Iris pigment epithelial cell (primary cell): ENCODE measurements at regions not wholly inside any gene's neighbourhood (a gene's known extent, or its start where the extent isn't known, plus 50 kb on each side); places are given as distances from the start of the nearest gene placed in this dataset.
"Not testable (repeated sequence)": the region's sequence is repeated elsewhere in the genome, so short reads cannot be mapped to it uniquely, and the experiment has no call there.

Experiments
- DNase-seq: peaks from one replicate; pipeline ENCODE4 v3.0.0-alpha.2; 2011; ENCODE audit warnings: low read depth

- DNase-seq, result no peak
These were observed 132.9 kb upstream of the GRB10 start for GRCh38 chr7:50915621-50916020.

- DNase-seq, result no peak
These were observed 131.8 kb upstream of the GRB10 start for GRCh38 chr7:50914460-50914859.

- DNase-seq, result no peak
These were observed 126.1 kb upstream of the GRB10 start for GRCh38 chr7:50908628-50909290.

- DNase-seq, result peak; percentile 14
These were observed 116.1 kb upstream of the GRB10 start for GRCh38 chr7:50898604-50899477.

DNA sequence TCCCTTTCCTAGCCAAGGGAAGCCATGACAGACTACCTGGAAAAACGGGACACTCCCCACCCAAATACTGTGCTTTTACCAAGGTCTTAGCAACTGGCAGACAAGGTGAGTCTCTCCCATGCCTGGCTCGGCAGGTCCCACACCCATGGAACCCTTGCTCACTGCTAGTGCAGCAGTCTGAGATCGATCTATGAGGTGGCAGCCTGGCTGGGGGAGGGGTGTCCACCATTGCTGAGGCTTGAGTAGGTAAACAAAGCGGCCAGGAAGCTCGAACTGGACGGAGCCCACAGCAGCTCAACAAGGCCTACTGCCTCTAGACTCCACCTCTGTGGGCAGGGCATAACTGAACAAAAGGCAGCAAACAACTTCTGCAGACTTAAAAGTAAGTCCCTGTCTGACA is 104.4 kb upstream of the GRB10 start:
- DNase-seq, result not testable (repeated sequence)

DNA sequence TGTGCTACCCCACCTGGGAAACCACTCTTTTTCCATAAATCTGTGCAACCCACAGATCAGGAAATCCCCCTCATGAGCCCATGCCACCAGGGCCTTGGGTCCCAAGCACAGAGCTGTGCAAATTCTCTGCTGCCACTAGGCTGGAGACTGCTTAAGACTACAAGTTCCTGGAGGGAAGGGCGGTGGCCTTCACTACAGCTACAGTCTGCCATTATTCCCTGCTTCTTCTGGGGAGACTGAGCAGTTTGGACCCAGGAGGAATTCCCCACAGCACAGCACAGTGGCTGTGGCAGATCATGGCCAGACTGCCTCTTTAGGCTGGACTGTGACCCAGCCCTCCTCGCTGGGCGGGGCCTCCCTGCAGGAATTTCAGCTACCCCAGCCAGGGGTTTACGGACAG is 89.7 kb upstream of the GRB10 start:
- no peak for DNase-seq

DNA sequence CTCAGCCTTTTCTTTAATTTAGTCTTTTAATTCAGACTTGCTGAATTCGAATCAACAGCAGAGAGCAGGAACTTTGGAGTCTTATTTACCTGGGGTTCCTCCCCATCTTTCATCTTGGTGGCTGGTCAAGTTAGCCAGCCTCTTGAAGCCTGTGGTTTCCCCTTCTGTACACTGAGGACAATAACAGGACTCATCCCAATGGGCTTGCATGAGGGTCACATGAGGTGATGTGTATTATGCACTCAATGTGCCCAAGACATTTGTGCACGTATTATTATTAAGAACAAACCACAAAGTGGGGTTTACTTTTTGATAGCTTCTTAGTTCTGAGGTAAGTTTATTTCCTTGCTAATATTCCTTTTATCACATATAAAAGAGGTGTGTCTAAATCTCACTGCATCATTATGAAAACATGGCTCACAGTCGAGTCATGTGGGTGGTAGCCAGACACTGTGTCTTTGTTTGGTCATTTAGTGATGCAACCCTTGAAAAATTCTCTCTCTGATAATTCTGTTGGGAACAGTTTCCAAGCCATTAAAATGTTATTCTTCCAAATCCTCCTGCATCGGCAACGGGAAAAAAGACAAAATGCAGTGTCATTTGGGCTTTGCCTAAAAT is 86.5 kb upstream of the GRB10 start:
- DNase-seq, result peak; percentile 73

GRCh38 chr7:50868426-50869100 is 85.9 kb upstream of the GRB10 start:
- no peak for DNase-seq

DNA sequence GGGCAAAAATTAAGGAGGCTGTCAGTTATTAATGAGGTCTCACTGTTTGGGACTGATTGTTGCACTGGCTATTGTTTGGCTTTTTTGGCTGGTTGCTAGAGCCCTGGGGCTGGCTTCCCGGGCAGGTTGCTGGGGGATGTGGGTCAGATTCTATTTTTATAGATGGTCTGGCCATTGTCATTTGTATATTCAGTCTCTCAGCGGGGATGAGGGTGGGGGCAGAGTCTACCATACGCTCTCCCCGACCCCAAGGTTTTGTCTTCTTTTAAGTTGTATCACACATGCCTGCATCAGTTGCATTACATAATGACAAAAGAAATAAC is 84.3 kb upstream of the GRB10 start:
- no peak for DNase-seq

GRCh38 chr7:50866343-50867033 is 83.8 kb upstream of the GRB10 start:
- DNase-seq, result no peak

DNA sequence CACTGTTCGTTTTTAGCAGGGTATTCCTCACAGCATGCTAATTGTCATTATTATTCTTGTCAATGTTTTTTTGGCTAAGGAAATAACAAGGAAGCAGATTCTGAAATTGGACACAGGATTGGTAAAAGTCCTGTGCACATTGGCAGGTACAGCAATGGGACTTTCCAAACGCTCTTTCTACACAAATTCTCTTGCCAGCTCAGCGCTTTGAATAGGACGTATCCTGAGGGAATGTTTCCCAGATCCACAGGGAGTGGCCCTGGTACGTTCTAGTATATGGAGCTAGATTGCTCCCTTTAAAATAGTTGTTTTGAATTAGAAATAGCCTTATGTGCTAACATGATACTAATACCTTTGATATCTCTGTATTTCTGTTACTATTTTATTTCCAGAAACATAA is 82.8 kb upstream of the GRB10 start:
- DNase-seq, result no peak

DNA sequence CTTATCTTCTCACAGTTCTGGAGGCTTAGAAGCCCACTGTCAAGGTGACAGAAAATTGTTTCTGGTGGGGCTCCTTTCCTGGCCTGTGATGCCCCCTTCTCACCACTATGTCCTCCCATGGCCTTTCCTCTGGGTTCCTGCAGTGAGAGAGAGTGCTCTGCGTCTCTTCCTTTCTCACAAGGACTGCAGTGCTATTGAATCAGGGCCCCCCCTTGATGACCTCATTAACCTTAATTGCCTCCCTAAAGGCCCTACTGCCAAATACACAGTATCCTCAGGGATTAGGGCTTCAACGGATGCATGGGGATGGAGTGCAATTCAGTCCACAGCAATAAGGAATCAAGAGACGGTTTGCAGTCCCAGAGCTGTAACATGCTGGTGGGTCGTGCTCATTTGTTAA is 82.0 kb upstream of the GRB10 start:
- no peak for DNase-seq

DNA sequence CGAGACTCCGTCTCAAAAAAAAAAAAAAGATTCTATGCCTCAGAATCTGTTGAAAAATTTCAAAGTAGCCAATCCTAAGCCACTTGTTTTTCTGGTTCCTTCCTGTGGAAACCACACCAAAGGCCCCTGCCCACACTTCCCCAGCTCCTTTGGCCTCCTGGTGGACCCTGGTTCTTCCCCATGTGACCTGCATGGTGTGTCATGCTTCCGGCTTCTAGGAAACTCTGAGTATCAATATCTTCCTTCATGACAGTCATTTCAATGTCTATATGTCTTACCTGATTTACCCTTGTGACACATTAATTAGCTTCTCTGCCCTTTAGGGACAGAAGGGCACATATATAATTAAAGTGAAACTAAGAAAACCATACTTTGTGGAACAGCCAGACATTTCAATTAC is 80.4 kb upstream of the GRB10 start:
- no peak for DNase-seq

GRCh38 chr7:50862302-50862701 is 79.6 kb upstream of the GRB10 start:
- DNase-seq, result no peak

DNA sequence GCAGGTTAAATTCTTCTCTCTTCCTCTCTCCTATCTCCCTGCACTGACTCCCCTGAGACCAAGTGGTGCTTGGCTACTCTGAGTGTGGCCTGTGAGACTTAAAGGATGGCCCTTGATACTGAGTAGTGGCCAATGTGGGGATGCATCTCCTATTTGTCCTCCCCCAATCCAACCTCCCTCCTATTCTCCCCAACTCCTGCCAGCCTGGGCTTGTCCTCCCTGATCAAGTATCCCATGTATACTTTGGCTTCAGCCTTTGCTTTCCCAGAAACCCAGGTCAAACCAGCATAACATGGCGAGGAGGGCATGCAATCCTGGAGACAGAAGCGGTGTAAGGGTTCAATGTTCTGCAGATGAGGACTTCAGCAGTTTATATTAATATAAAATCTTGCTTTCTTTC is 77.9 kb upstream of the GRB10 start:
- no peak for DNase-seq

GRCh38 chr7:50860174-50860573 is 77.5 kb upstream of the GRB10 start:
- DNase-seq, result no peak

- DNase-seq, result no peak
These were observed 76.0 kb upstream of the GRB10 start for GRCh38 chr7:50858528-50859245.

- DNase-seq, result no peak
These were observed 75.3 kb upstream of the GRB10 start for GRCh38 chr7:50857804-50858489.

DNA sequence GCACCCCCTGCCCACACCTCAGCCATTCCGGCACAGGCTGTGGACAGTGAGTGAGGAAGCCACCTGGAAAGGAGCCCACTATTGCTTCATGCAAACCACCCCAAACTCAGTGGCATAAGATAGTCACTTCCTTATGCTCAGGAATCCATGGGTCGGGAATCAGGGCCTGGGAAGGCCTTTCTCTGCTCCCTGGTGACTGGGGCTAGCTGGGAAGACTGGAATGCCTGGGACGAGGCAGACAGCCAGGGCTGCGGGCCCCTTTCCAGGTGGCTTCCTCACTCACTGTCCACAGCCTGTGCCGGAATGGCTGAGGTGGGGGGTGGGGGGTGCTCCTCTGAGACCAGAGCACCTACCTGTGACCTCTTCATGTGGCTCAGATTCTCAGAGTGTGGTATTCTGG is 74.1 kb upstream of the GRB10 start:
- DNase-seq, result no peak

- DNase-seq, result no peak
These were observed 73.5 kb upstream of the GRB10 start for GRCh38 chr7:50856231-50856630.

GRCh38 chr7:50855526-50855925 is 72.8 kb upstream of the GRB10 start:
- no peak for DNase-seq
